Colonic mucosa (tissue), 4 donors: ENCODE measurements at regions not wholly inside any gene's neighbourhood (a gene's known extent, or its start where the extent isn't known, plus 50 kb on each side); places are given as distances from the start of the nearest gene placed in this dataset.
"Not testable (repeated sequence)": the region's sequence is repeated elsewhere in the genome, so short reads cannot be mapped to it uniquely, and the experiment has no call there.

Source experiments
- DNase-seq: peaks from one replicate; pipeline ENCODE4 v3.0.0-alpha.2; 2020
- H3K27ac ChIP-seq: fragments of 200-600 bp; one replicate; pipeline ENCODE4 v1.8.0; 2021
- H3K27me3 ChIP-seq: fragments of 200-600 bp; one replicate; pipeline ENCODE4 v1.8.0; 2021
- H3K36me3 ChIP-seq: fragments of 200-600 bp; one replicate; pipeline ENCODE4 v1.8.0; 2021
- H3K4me1 ChIP-seq: fragments of 200-600 bp; one replicate; pipeline ENCODE4 v1.8.0; 2021; ENCODE audit warnings: mild to moderate bottlenecking
- H3K4me3 ChIP-seq: fragments of 200-600 bp; one replicate; pipeline ENCODE4 v1.8.0; 2021
- H3K9ac ChIP-seq, 2 donors: one replicate each; pipeline ENCODE4 v1.7.0; 2013; ENCODE audit warnings: control low read depth in 2 of 2, low read depth in 2 of 2, low read length in 2 of 2
- H3K9me3 ChIP-seq: fragments of 200-600 bp; one replicate; pipeline ENCODE4 v1.8.0; 2021
- CTCF ChIP-seq: fragments of 200-600 bp; IDR thresholded peaks from one replicate; pipeline ENCODE4 v1.8.0; 2022; ENCODE audit warnings: antibody characterized with exemption, mild to moderate bottlenecking
- intact Hi-C: fragments of 100-400 bp; cut with DNase I; formaldehyde crosslinking; loops from one replicate; pipeline ENCODE4 v1.14.1; 2022
- donor health status: healthy.
- donor health status: DM: no; HTN: no; CAD: no.
- donor health status: DM: no; HTN: no; CAD: no.

DNA sequence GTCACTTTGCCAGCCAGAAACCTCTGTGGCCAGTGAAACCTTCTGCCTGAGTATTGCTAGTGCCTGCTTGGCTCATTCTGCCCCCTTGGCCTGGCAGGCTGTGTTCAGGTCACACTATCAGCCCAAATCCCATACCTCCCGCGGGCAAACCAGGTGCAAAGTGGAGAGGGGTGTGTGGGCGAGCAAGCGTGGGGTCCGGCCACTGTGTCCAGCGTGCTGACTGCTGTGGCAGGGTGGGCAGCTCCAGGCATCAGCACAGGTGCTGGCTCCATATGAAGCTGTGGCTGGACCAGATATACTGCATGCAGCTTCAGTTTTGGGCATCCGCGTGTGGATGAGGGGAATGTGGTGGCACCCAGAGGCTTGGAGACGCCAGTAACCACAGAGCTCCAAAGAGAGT, 576.5 kb upstream of the EDIL3 start:
- H3K4me3 ChIP-seq, result no peak overlapping the region
- no peaks in the 10 kb centered on the region for H3K9me3 ChIP-seq
- H3K9ac ChIP-seq, result no peak overlapping the region
- intact Hi-C loops, result no loop called here
- no peak for DNase-seq
- no peaks in the 10 kb centered on the region for H3K4me1 ChIP-seq
- no peaks in the 10 kb centered on the region for H3K27me3 ChIP-seq
- H3K36me3 ChIP-seq, result no peaks in the 10 kb centered on the region
- H3K27ac ChIP-seq, result no peak overlapping the region
- no peak for TF ChIP-seq CTCF

GRCh38 chr5:84961903-84962302, 577.2 kb upstream of the EDIL3 start:
- Histone ChIP-seq H3K4me3 (no peak overlapping the region), H3K27ac (no peak overlapping the region), H3K4me1 (no peaks in the 10 kb centered on the region), H3K27me3 (no peaks in the 10 kb centered on the region), H3K9me3 (no peaks in the 10 kb centered on the region), H3K9ac (no peak overlapping the region), H3K36me3 (no peaks in the 10 kb centered on the region)
- TF ChIP-seq CTCF, result no peak
- intact Hi-C loops, result no loop called here
- DNase-seq, result no peak

GRCh38 chr5:84983093-84983492, 598.4 kb upstream of the EDIL3 start:
- DNase-seq, result no peak
- Histone ChIP-seq H3K9me3 (no peaks in the 10 kb centered on the region), H3K36me3 (no peaks in the 10 kb centered on the region), H3K27ac (no peak overlapping the region), H3K4me1 (no peaks in the 10 kb centered on the region), H3K4me3 (no peak overlapping the region), H3K9ac (no peak overlapping the region), H3K27me3 (no peaks in the 10 kb centered on the region)
- intact Hi-C loops, result no loop called here
- no peak for TF ChIP-seq CTCF

GRCh38 chr5:84985148-84985547, 600.5 kb upstream of the EDIL3 start:
- Histone ChIP-seq H3K27ac (no peak overlapping the region), H3K9me3 (no peaks in the 10 kb centered on the region), H3K27me3 (no peaks in the 10 kb centered on the region), H3K4me1 (no peaks in the 10 kb centered on the region), H3K36me3 (no peaks in the 10 kb centered on the region), H3K9ac (no peak overlapping the region), H3K4me3 (no peak overlapping the region)
- intact Hi-C loops, result no loop called here
- DNase-seq, result no peak
- TF ChIP-seq CTCF, result no peak

GRCh38 chr5:84986688-84987087, 602.0 kb upstream of the EDIL3 start:
- no peak for DNase-seq
- Histone ChIP-seq H3K9me3 (no peaks in the 10 kb centered on the region), H3K27ac (no peak overlapping the region), H3K27me3 (no peaks in the 10 kb centered on the region), H3K9ac (no peak overlapping the region), H3K4me1 (no peaks in the 10 kb centered on the region), H3K4me3 (no peak overlapping the region), H3K36me3 (no peaks in the 10 kb centered on the region)
- TF ChIP-seq CTCF, result no peak
- intact Hi-C loops, result no loop called here

DNA sequence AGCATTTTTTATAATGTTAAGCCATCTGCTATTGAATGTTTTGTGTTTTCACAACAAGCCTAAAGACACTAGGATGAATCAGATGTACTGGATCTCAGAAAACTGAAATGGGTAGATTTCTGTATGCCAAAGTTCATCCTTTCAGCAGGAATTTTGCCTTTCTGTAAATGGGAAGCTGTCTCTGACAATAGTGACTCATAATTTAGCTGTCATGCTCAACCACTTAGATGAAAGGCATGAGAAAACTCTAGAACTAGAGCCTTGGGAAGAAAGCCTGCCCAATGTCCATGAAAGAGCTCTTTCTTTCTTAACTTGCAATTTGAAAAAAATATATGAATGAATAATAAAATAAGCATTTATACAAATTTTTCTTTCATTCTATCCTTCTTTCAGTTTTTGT, 616.0 kb upstream of the EDIL3 start:
- Histone ChIP-seq H3K4me1 (no peaks in the 10 kb centered on the region), H3K27ac (no peak overlapping the region), H3K4me3 (no peak overlapping the region), H3K36me3 (no peaks in the 10 kb centered on the region), H3K9me3 (no peaks in the 10 kb centered on the region), H3K27me3 (no peaks in the 10 kb centered on the region), H3K9ac (no peak overlapping the region)
- intact Hi-C loops, result no loop called here
- TF ChIP-seq CTCF, result no peak
- no peak for DNase-seq

GRCh38 chr5:85002026-85002425, 617.3 kb upstream of the EDIL3 start:
- H3K36me3 ChIP-seq, H3K4me1 ChIP-seq, H3K4me3 ChIP-seq, DNase-seq, H3K9me3 ChIP-seq, H3K27me3 ChIP-seq, H3K27ac ChIP-seq, intact Hi-C loops, H3K9ac ChIP-seq: not testable (repeated sequence)
